B cell (primary cell): ENCODE measurements at regions not wholly inside any gene's neighbourhood (a gene's known extent, or its start where the extent isn't known, plus 50 kb on each side); places are given as distances from the start of the nearest gene placed in this dataset.

Experiments used
- ATAC-seq: fragments of 200-7000 bp; cut with Tn5 transposase; one replicate; pipeline ENCODE4 v1.10.0; 2021; ENCODE audit warnings: low read depth, mild to moderate bottlenecking, moderate number of reproducible peaks, moderate library complexity
- CTCF ChIA-PET: fragments of 350-600 bp; sonication (Branson Sonifier 250); formaldehyde crosslinking; loops from one replicate; lab custom pipeline; 2021; ENCODE audit warnings: antibody characterized with exemption, inconsistent platforms; lab: Charles Lee
- POLR2A ChIA-PET: fragments of 350-600 bp; sonication (Branson Sonifier 250); formaldehyde crosslinking; loops from one replicate; lab custom pipeline; 2021; ENCODE audit warnings: antibody characterized with exemption; lab: Charles Lee
- DNase-seq: peaks from one replicate; pipeline ENCODE4 v3.0.0; 2013
- H2AFZ ChIP-seq: 2 replicates; pipeline ENCODE4 v1.6.1; 2012; ENCODE audit warnings: mild to moderate bottlenecking, low read depth, low read length; ENCODE audit not compliant: insufficient read depth, poor library complexity, severe bottlenecking
- H3K27ac ChIP-seq, 2 donors: 1 replicate in 1 of 2; 2 replicates in 1 of 2; pipeline ENCODE4 v1.5.1; 2012 to 2013; ENCODE audit warnings: low read length in 2 of 2, mild to moderate bottlenecking in 2 of 2, moderate library complexity in 1 of 2
- H3K27me3 ChIP-seq, 4 experiments: fragments of 200-600 bp in 1 of 4; sonication (generic) in 1 of 4; replicated peaks in 1 of 4; 1 replicate in 2 of 4; 2 replicates in 2 of 4; pipeline versions ENCODE4 v1.6.1 to v1.7.0; 2013 to 2016; ENCODE audit warnings: low read length in 3 of 4, mild to moderate bottlenecking in 2 of 4, mixed read lengths in 1 of 4, moderate library complexity in 1 of 4; ENCODE audit not compliant: insufficient read depth in 4 of 4, control insufficient read depth in 3 of 4; ENCODE audit errors: control extremely low read depth in 1 of 4
- H3K36me3 ChIP-seq, 2 experiments: replicated peaks in 1 of 2; 1 replicate in 1 of 2; 2 replicates in 1 of 2; pipeline versions ENCODE4 v1.6.1 to v1.7.1; 2013; ENCODE audit warnings: low read length in 1 of 2; ENCODE audit not compliant: insufficient read depth in 2 of 2, control insufficient read depth in 1 of 2; ENCODE audit errors: control extremely low read depth in 1 of 2, extremely low read depth in 1 of 2
- H3K4me1 ChIP-seq, 2 donors: fragments of 200-600 bp in 1 of 2; sonication (generic) in 1 of 2; 1 replicate in 1 of 2; 2 replicates in 1 of 2; pipeline versions ENCODE4 v1.5.1 to v1.6.1; 2013 to 2017; ENCODE audit warnings: low read length in 2 of 2; ENCODE audit not compliant: control insufficient read depth in 2 of 2, insufficient read depth in 2 of 2
- H3K4me2 ChIP-seq: replicated peaks from 2 replicates; pipeline ENCODE3; 2012; ENCODE audit warnings: mild to moderate bottlenecking, low read depth, low read length; ENCODE audit not compliant: poor library complexity, severe bottlenecking
- H3K4me3 ChIP-seq, 5 experiments: fragments of 200-600 bp in 1 of 5; sonication (generic) in 1 of 5; 1 replicate in 3 of 5; 2 replicates in 2 of 5; pipeline versions ENCODE4 v1.5.1 to v1.7.0; 2011 to 2016; ENCODE audit warnings: low read length in 4 of 5, mild to moderate bottlenecking in 4 of 5, low read depth in 2 of 5, control low read depth in 1 of 5, moderate library complexity in 1 of 5; ENCODE audit not compliant: insufficient read depth in 1 of 5; ENCODE audit errors: control extremely low read depth in 1 of 5, extremely low read depth in 1 of 5
- H3K79me2 ChIP-seq: fragments of 200-600 bp; sonication (generic); one replicate; pipeline ENCODE4 v1.6.0; 2016; ENCODE audit warnings: low read length; ENCODE audit not compliant: control insufficient read depth, insufficient read depth
- H3K9ac ChIP-seq: fragments of 200-600 bp; sonication (generic); 2 replicates; pipeline ENCODE4 v1.6.1; 2017; ENCODE audit warnings: mild to moderate bottlenecking, low read length, moderate library complexity
- H3K9me3 ChIP-seq, 3 donors: one replicate each; pipeline versions ENCODE4 v1.6.1 to v1.7.1; 2013; ENCODE audit warnings: low read length in 2 of 3; ENCODE audit not compliant: control insufficient read depth in 2 of 3, insufficient read depth in 1 of 3; ENCODE audit errors: control extremely low read depth in 1 of 3
- H4K20me1 ChIP-seq: 2 replicates; pipeline ENCODE4 v1.6.0; 2012; ENCODE audit warnings: mild to moderate bottlenecking, low read length; ENCODE audit not compliant: insufficient read depth, control insufficient read depth, poor library complexity, severe bottlenecking
- H3K27ac Mint-ChIP-seq: one replicate; pipeline ENCODE4 v1.8.0; 2021; ENCODE audit warnings: mixed read lengths
- H3K27me3 Mint-ChIP-seq: one replicate; pipeline ENCODE4 v1.8.0; 2021; ENCODE audit warnings: mixed read lengths
- H3K4me1 Mint-ChIP-seq: one replicate; pipeline ENCODE4 v1.8.0; 2021; ENCODE audit warnings: mixed read lengths
- H3K4me3 Mint-ChIP-seq: one replicate; pipeline ENCODE4 v1.8.0; 2021; ENCODE audit warnings: mixed read lengths
- H3K9me3 Mint-ChIP-seq: one replicate; pipeline ENCODE4 v1.8.0; 2022; ENCODE audit warnings: mixed read lengths; ENCODE audit not compliant: insufficient read depth
- CTCF ChIP-seq: fragments of 200-600 bp; IDR thresholded peaks from one replicate; pipeline ENCODE4 v1.8.0; 2022; ENCODE audit warnings: antibody characterized with exemption, mild to moderate bottlenecking
- EZH2 ChIP-seq: IDR thresholded peaks from 2 replicates; pipeline ENCODE4 v1.6.1; 2012; ENCODE audit warnings: borderline replicate concordance, low read depth, mild to moderate bottlenecking, moderate library complexity, low read length; ENCODE audit not compliant: insufficient read depth, poor library complexity, severe bottlenecking
- WGBS: methylation state at CpG from one replicate; pipeline ENCODE4 v1.1.5; 2013; ENCODE audit warnings: missing lambda C conversion rate; ENCODE audit not compliant: insufficient coverage; 5-methylcytosine and 5-hydroxymethylcytosine counted together
- intact Hi-C: fragments of 100-400 bp; cut with micrococcal nuclease; formaldehyde crosslinking; loops from one replicate; pipeline ENCODE4 v1.10.0; 2022

- no CpG with 5 or more reads among the region's 2 CpGs for WGBS
- Histone ChIP-seq H4K20me1 (no peaks in the 10 kb centered on the region), H3K27me3 (no peaks in the 10 kb centered on the region), H3K9me3 (no peaks in the 10 kb centered on the region), H3K4me3 (no peak overlapping the region), H3K27ac (peak overlapping the region; percentile 63 to 65), H3K79me2 (no peaks in the 10 kb centered on the region), H3K4me1 (peaks cover 15 to 22% of the 10 kb centered on the region in 2 donors), H2AFZ (no peak overlapping the region), H3K36me3 (no peaks in the 10 kb centered on the region), H3K4me2 (peak overlapping the region; percentile 41), H3K9ac (peak overlapping the region; percentile 1)
- DNase-seq (no peak), ATAC-seq (no peak)
- peak overlapping the region; percentile 91 for H3K27ac Mint-ChIP-seq
- H3K4me1 Mint-ChIP-seq = peaks cover 20% of the 10 kb centered on the region
- CTCF ChIA-PET = interaction anchor here (0.6 kb wide), 1 partner anchor 9 kb away, joined by 3 read pairs; no protein-coding TSS in a partner anchor
- H3K27me3 Mint-ChIP-seq = no peaks in the 10 kb centered on the region
- POLR2A ChIA-PET = no interaction called here
- TF ChIP-seq CTCF = no peak
- TF ChIP-seq EZH2 = no peak
- H3K9me3 Mint-ChIP-seq = no peaks in the 10 kb centered on the region
- H3K4me3 Mint-ChIP-seq = peak overlapping the region; percentile 71
- intact Hi-C loops = no loop called here
These were observed 1222.0 kb upstream of the PRKX start for GRCh38 chrX:4935401-4935800.

DNA sequence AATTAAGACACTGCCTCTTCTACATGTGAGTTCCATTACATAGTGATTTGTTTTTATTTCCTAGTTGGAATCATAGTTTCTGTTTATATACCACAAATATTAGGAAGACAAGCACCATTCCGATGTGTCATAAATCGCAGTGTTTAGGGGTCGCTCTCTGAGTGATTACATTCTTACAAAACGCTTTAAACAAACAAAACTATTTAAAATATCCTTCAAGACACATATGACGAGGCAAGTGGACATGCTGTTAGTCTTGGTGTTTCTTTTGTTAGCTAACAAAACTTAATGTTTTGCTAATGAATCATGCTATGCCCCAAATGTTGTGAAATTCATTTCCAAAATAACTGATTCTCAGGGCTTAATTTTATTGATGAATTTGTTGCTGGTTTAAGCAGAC lies 1219.3 kb upstream of the PRKX start:
- intact Hi-C loops = no loop called here
- ChIA-PET CTCF (no interaction called here), POLR2A (no interaction called here)
- Mint-ChIP-seq H3K9me3 (no peaks in the 10 kb centered on the region), H3K4me3 (no peak overlapping the region), H3K27ac (no peak overlapping the region), H3K4me1 (peaks cover 19% of the 10 kb centered on the region), H3K27me3 (no peaks in the 10 kb centered on the region)
- DNase-seq (no peak), ATAC-seq (no peak)
- Histone ChIP-seq H2AFZ (no peak overlapping the region), H3K4me1 (peaks cover 15 to 19% of the 10 kb centered on the region in 2 donors), H3K4me3 (no peak overlapping the region), H3K4me2 (no peak overlapping the region), H3K27me3 (no peaks in the 10 kb centered on the region), H4K20me1 (no peaks in the 10 kb centered on the region), H3K79me2 (no peaks in the 10 kb centered on the region), H3K27ac (no peak overlapping the region), H3K9ac (no peak overlapping the region), H3K36me3 (no peaks in the 10 kb centered on the region), H3K9me3 (no peaks in the 10 kb centered on the region)
- WGBS = no CpG with 5 or more reads among the region's 5 CpGs
- TF ChIP-seq EZH2 = no peak
- TF ChIP-seq CTCF = no peak
